GM10248 (cell line): ENCODE measurements at regions not wholly inside any gene's neighbourhood (a gene's known extent, or its start where the extent isn't known, plus 50 kb on each side); places are given as distances from the start of the nearest gene placed in this dataset.

Experiments used
- CTCF ChIA-PET: fragments of 300-600 bp; sonication (Branson Sonifier 250); formaldehyde crosslinking; extraction: SDS; loops from one replicate; lab custom pipeline; 2021; ENCODE audit warnings: antibody characterized with exemption; lab: Yijun Ruan, JAX
- POLR2A ChIA-PET: fragments of 350-650 bp; sonication (Branson Sonifier 250); formaldehyde crosslinking; extraction: SDS; loops from one replicate; lab custom pipeline; 2020; ENCODE audit warnings: antibody characterized with exemption; lab: Yijun Ruan, JAX
- DNase-seq: peaks from one replicate; pipeline ENCODE4 v3.0.0; 2012; ENCODE audit errors: extremely low spot score
- CTCF ChIP-seq: IDR thresholded peaks from 2 replicates; pipeline ENCODE4 v1.5.1; 2012; ENCODE audit warnings: mild to moderate bottlenecking, low read depth; ENCODE audit errors: extremely low read depth, missing control alignments, control extremely low read depth

GRCh38 chr7:98691619-98692018 lies 74.5 kb downstream of the NPTX2 start:
- ChIA-PET CTCF (interaction anchor here (1.0 kb wide), 1 partner anchor 8 kb away, joined by 3 read pairs; no protein-coding TSS in a partner anchor), POLR2A (no interaction called here)
- DNase-seq = no peak
- no peak for TF ChIP-seq CTCF

GRCh38 chr7:98697083-98697482 lies 80.0 kb downstream of the NPTX2 start:
- DNase-seq = no peak
- TF ChIP-seq CTCF = no peak
- POLR2A ChIA-PET = interaction anchor here (0.5 kb wide), 1 partner anchor 8 kb away, joined by 3 read pairs; no protein-coding TSS in a partner anchor
- CTCF ChIA-PET = no interaction called here

- CTCF ChIA-PET = no interaction called here
- POLR2A ChIA-PET = interaction anchor here (0.5 kb wide), 1 partner anchor 7 kb away, joined by 3 read pairs; no protein-coding TSS in a partner anchor
- no peak for DNase-seq
- TF ChIP-seq CTCF = no peak
These were observed 80.6 kb downstream of the NPTX2 start for GRCh38 chr7:98697485-98698240.

- DNase-seq = no peak
- POLR2A ChIA-PET = no interaction called here
- no peak for TF ChIP-seq CTCF
- CTCF ChIA-PET = interaction anchor here (0.6 kb wide), 1 partner anchor 10 kb away, joined by 3 read pairs; no protein-coding TSS in a partner anchor
These were observed 81.9 kb downstream of the NPTX2 start for GRCh38 chr7:98698976-98699375.

- no peak for DNase-seq
- POLR2A ChIA-PET = no interaction called here
- CTCF ChIA-PET = no interaction called here
- TF ChIP-seq CTCF = no peak
These were observed 83.4 kb downstream of the NPTX2 start for GRCh38 chr7:98700533-98700932.

GRCh38 chr7:98701372-98701771 lies 84.3 kb downstream of the NPTX2 start:
- no peak for DNase-seq
- no peak for TF ChIP-seq CTCF
- ChIA-PET CTCF (no interaction called here), POLR2A (no interaction called here)
